ENCODE measurements at regions not wholly inside any gene's neighbourhood (a gene's known extent, or its start where the extent isn't known, plus 50 kb on each side); places are given as distances from the start of the nearest gene placed in this dataset.

DNA sequence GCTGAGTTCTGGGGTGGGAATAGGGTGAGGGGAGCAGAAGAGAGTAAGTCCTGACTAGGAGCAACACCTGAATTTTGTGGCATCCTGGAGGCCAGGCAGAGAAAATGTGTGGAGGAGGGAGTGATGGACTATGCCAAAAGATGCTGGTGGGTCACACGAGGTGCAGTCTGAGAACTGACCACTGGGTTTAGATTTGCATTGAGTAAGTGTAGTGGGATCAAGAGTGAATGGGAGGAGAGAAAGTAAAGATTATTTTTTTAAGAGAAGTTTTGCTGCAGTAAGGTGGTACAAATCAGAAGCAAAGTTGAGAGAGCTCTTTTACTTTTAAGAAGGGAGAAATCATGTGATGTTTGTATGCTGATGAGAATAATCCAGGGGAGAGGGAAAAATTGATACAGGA is 405.1 kb downstream of the DLEU7 start:
- TF ChIP-seq GATA2 (IDR thresholded peaks at IDR 0.05; ENCODE audit: low read depth, low read length), result no peak
- no peak for TF ChIP-seq GATA3 (IDR thresholded peaks at IDR 0.05; ENCODE audit: low read depth, low read length)

All from SH-SY5Y (cell line).